Coronary artery (tissue), 2 donors: ENCODE measurements at regions not wholly inside any gene's neighbourhood (a gene's known extent, or its start where the extent isn't known, plus 50 kb on each side); places are given as distances from the start of the nearest gene placed in this dataset.

Source experiments
- DNase-seq: peaks from one replicate; pipeline ENCODE4 v3.0.0-alpha.2; 2017; ENCODE audit warnings: low spot score
- H3K27ac ChIP-seq, 2 donors: fragments of 200-600 bp; sonication (generic); one replicate each; pipeline ENCODE4 v1.5.1; 2016 to 2019
- H3K4me3 ChIP-seq: fragments of 200-600 bp; sonication (generic); 2 replicates; pipeline ENCODE4 v1.5.1; 2016; ENCODE audit warnings: mild to moderate bottlenecking, moderate library complexity
- TF ChIP-seq, protein P1 (sequence below): fragments of 200-600 bp; sonication (generic); IDR thresholded peaks from one replicate; pipeline ENCODE4 v1.5.1; 2019; ENCODE audit warnings: antibody characterized with exemption

DNA sequence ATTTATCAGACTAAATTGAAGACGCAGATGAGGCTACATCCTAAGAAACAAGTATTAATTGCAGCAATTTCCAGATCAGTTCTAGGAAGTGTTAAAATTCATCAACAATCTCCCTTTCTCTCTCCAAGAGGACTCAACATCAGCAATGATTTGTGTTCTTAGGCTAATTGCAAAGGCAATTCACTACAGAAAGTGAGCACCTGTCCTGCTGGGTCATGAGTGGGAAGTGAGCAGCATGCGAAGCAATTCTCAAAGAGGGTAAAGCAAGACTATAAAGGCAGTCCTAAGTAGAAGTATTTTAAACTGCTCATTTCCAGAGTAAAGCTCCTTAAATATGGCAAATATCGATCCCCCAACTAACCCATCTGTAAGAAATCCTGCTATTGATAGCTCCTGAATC is 1191.0 kb upstream of the ALCAM start:
- H3K27ac ChIP-seq = no peak overlapping the region
- DNase-seq = no peak
- H3K4me3 ChIP-seq = no peak overlapping the region
- TF ChIP-seq, protein P1, sequence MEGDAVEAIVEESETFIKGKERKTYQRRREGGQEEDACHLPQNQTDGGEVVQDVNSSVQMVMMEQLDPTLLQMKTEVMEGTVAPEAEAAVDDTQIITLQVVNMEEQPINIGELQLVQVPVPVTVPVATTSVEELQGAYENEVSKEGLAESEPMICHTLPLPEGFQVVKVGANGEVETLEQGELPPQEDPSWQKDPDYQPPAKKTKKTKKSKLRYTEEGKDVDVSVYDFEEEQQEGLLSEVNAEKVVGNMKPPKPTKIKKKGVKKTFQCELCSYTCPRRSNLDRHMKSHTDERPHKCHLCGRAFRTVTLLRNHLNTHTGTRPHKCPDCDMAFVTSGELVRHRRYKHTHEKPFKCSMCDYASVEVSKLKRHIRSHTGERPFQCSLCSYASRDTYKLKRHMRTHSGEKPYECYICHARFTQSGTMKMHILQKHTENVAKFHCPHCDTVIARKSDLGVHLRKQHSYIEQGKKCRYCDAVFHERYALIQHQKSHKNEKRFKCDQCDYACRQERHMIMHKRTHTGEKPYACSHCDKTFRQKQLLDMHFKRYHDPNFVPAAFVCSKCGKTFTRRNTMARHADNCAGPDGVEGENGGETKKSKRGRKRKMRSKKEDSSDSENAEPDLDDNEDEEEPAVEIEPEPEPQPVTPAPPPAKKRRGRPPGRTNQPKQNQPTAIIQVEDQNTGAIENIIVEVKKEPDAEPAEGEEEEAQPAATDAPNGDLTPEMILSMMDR = no peak

- Histone ChIP-seq H3K4me3 (no peak overlapping the region), H3K27ac (no peak overlapping the region)
- TF ChIP-seq, protein P1 = no peak
- no peak for DNase-seq
Observed at GRCh38 chr3:104176706-104177105, 1190.0 kb upstream of the ALCAM start.

GRCh38 chr3:104178680-104179079 is 1188.0 kb upstream of the ALCAM start:
- no peak overlapping the region for H3K4me3 ChIP-seq
- TF ChIP-seq, protein P1 = no peak
- no peak overlapping the region for H3K27ac ChIP-seq
- no peak for DNase-seq

DNA sequence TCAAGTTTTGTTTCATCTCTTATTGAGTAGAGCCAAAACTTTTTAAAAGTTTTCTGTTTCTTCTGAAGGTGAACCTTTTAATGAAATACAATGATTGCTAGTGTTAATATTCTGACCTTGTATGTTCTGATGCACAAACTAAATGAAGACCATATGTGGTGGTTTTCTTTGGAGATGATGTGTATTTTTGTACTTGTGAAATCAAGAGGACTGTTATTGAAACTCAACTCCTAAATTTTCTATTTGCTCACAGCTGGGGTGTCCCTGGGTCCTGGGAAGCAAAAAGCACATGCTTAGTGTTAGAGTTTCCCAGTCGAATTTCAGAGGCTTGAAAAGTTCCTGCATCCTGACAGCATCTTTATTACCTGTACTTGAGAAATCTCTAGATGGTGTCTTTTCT is 1185.8 kb upstream of the ALCAM start:
- TF ChIP-seq, protein P1 = no peak
- H3K4me3 ChIP-seq = no peak overlapping the region
- no peak overlapping the region for H3K27ac ChIP-seq
- no peak for DNase-seq

GRCh38 chr3:104190681-104191080 is 1176.0 kb upstream of the ALCAM start:
- no peak for DNase-seq
- TF ChIP-seq, protein P1 = no peak
- Histone ChIP-seq H3K27ac (no peak overlapping the region), H3K4me3 (no peak overlapping the region)

DNA sequence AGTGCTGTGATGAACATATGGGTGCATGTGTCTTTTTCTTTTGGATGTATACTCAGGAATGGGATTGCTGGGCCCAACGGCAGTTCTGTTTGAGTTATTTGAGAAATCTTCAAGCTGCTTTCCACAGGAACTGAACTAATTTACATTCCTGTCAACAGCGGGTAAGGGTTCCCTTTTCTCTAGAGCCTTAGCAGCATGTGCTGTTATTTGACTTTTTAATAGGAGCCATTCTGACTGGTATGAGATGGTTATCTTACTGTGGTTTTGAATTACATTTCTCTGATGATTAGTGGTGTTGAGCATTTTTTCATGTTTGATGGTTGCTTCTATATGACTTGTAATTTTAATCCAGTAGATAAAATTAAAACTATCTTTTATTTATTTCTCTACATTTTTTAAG is 1168.6 kb upstream of the ALCAM start:
- Histone ChIP-seq H3K4me3 (no peak overlapping the region), H3K27ac (no peak overlapping the region)
- TF ChIP-seq, protein P1 = no peak
- DNase-seq = no peak

GRCh38 chr3:104206925-104207324 is 1159.8 kb upstream of the ALCAM start:
- DNase-seq = no peak
- TF ChIP-seq, protein P1 = no peak

More at GRCh38 chr3:104206925-104207324, 1159.8 kb upstream of the ALCAM start:
- no peak overlapping the region for H3K27ac ChIP-seq
- H3K4me3 ChIP-seq = no peak overlapping the region
